ENCODE measurements at regions not wholly inside any gene's neighbourhood (a gene's known extent, or its start where the extent isn't known, plus 50 kb on each side); places are given as distances from the start of the nearest gene placed in this dataset.

- TF ChIP-seq CTCF (IDR thresholded peaks at IDR 0.05) (no peak), POLR2A (IDR thresholded peaks at IDR 0.05) (no peak)
Observed at GRCh38 chr16:86866986-86867722, 288.8 kb downstream of the FOXL1 start.
